GM21529 (cell line): ENCODE measurements at regions not wholly inside any gene's neighbourhood (a gene's known extent, or its start where the extent isn't known, plus 50 kb on each side); places are given as distances from the start of the nearest gene placed in this dataset.

Experiments
- ATAC-seq: cut with Tn5 transposase; IDR thresholded peaks from one replicate; pipeline ENCODE4 v1.9.1; 2021; ENCODE audit not compliant: unreplicated experiment

- no peak for ATAC-seq
Observed at GRCh38 chr4:74674750-74675149, 119.6 kb downstream of the BTC start.

GRCh38 chr4:74675673-74676279 is 118.5 kb downstream of the BTC start:
- peak; percentile 87 for ATAC-seq

GRCh38 chr4:74682567-74683359 is 111.6 kb downstream of the BTC start:
- no peak for ATAC-seq

GRCh38 chr4:74692972-74693371 is 101.4 kb downstream of the BTC start:
- no peak for ATAC-seq
